Lung (tissue), 11 donors: ENCODE measurements at regions not wholly inside any gene's neighbourhood (a gene's known extent, or its start where the extent isn't known, plus 50 kb on each side); places are given as distances from the start of the nearest gene placed in this dataset.

Experiments
- ATAC-seq: fragments of 200-7000 bp; cut with Tn5 transposase; one replicate; pipeline ENCODE4 v1.9.1; 2020; ENCODE audit warnings: moderate number of reproducible peaks; ENCODE audit not compliant: insufficient read depth, low FRiP score
- DNase-seq, 3 donors: peaks; one replicate each; pipeline ENCODE4 v3.0.0-alpha.2; 2013 to 2017
- H3K27ac ChIP-seq, 2 donors: one replicate each; pipeline ENCODE4 v1.5.1; 2013; ENCODE audit warnings: mild to moderate bottlenecking in 2 of 2, moderate library complexity in 2 of 2, control low read depth in 1 of 2, inconsistent platforms in 1 of 2, low read depth in 1 of 2, low read length in 1 of 2
- H3K27me3 ChIP-seq, 3 donors: one replicate each; pipeline ENCODE4 v1.5.1; 2013; ENCODE audit warnings: low read length in 2 of 3; ENCODE audit not compliant: control insufficient read depth in 3 of 3, insufficient read depth in 3 of 3
- H3K36me3 ChIP-seq, 4 donors: one replicate each; pipeline ENCODE4 v1.5.1; 2013; ENCODE audit warnings: low read length in 4 of 4, mild to moderate bottlenecking in 1 of 4, moderate library complexity in 1 of 4; ENCODE audit not compliant: control insufficient read depth in 4 of 4, insufficient read depth in 4 of 4
- H3K4me1 ChIP-seq, 5 donors: one replicate each; pipeline ENCODE4 v1.5.1; 2013; ENCODE audit warnings: low read length in 5 of 5, mild to moderate bottlenecking in 2 of 5, moderate library complexity in 1 of 5; ENCODE audit not compliant: control insufficient read depth in 5 of 5, insufficient read depth in 5 of 5
- H3K4me3 ChIP-seq: one replicate; pipeline ENCODE4 v1.5.1; 2013; ENCODE audit warnings: mild to moderate bottlenecking, control low read depth, moderate library complexity
- H3K9ac ChIP-seq, 2 donors: one replicate each; pipeline ENCODE4 v1.5.1; 2013; ENCODE audit warnings: low read length in 2 of 2, control low read depth in 1 of 2; ENCODE audit not compliant: insufficient read depth in 1 of 2
- H3K9me3 ChIP-seq, 4 donors: one replicate each; pipeline ENCODE4 v1.5.1; 2013; ENCODE audit warnings: low read length in 3 of 4, mild to moderate bottlenecking in 1 of 4, moderate library complexity in 1 of 4; ENCODE audit not compliant: control insufficient read depth in 4 of 4, insufficient read depth in 3 of 4
- CTCF ChIP-seq: IDR thresholded peaks from 2 replicates; pipeline ENCODE4 v1.5.1; 2012; ENCODE audit warnings: mild to moderate bottlenecking; ENCODE audit errors: control extremely low read depth, extremely low read depth
- WGBS, 2 donors: extraction: QIAGEN DNeasy Blood & Tissue Kit; methylation state at CpG; one replicate each; pipeline ENCODE4 v1.1.7; 2013; 5-methylcytosine and 5-hydroxymethylcytosine counted together
- donor health status: control.
- donor health status: control.
- donor health status: Bipolar disorder and iron deficiency.
- donor health status: healthy.
- donor health status: DM: yes; HTN: yes; CAD: no.

DNA sequence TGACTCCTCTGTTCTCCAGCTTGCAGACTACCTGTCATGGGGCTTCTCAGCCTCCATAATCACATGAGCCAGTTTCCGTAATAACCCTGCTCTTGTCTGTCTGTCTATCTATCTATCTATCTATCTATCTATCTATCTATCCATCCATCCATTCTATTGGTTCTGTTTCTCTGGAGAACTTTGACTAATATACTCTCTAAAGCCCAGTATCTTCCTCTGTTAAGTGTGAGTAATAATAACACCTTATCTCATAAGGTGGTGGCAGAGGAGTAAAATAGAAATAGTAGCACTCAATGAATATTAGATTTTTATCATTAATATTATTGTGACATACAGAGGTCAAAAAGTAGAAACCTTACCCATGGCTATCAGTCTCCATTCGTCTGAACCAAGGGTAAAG is 177.9 kb upstream of the PGRMC2 start:
- Histone ChIP-seq H3K4me3 (no peak overlapping the region), H3K36me3 (peaks cover 0 to 2% (median 0%) of the 10 kb centered on the region in 4 donors), H3K27ac (no peak overlapping the region), H3K27me3 (peaks cover 0 to 3% (median 0%) of the 10 kb centered on the region in 3 donors), H3K9ac (no peak overlapping the region), H3K9me3 (peaks cover 0 to 2% (median 0%) of the 10 kb centered on the region in 4 donors), H3K4me1 (peaks cover 2 to 14% (median 5%) of the 10 kb centered on the region in 5 donors)
- TF ChIP-seq CTCF, result no peak
- ATAC-seq (no peak), DNase-seq (no peak)
- 46 to 47% methylated on average over 2 of the region's 2 CpGs for WGBS, 2 donors

DNA sequence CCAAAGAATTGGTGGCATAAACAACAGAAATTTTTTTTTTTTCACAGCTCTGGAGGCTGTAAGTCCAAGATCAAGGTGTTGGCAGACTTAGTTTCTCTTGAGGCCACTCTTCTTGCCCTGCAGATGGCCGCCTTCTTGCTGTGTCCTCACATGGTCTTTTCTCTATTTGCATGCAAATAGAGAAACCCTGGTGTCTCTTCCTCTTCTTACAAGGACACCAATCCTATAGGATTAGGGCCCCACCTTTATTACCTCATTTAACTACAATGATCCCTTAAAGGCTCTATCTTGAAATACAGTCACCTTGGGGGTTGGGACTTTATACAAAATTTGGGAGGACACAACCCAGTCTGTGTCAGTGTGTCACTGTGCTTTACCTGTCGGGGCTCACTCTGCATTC is 175.4 kb upstream of the PGRMC2 start:
- Histone ChIP-seq H3K9ac (no peak overlapping the region), H3K4me3 (no peak overlapping the region), H3K36me3 (no peaks in the 10 kb centered on the region), H3K27me3 (no peaks in the 10 kb centered on the region), H3K9me3 (peaks cover 0 to 2% (median 0%) of the 10 kb centered on the region in 4 donors), H3K27ac (no peak overlapping the region), H3K4me1 (peaks cover 0 to 5% (median under 1%) of the 10 kb centered on the region in 5 donors)
- DNase-seq (no peak), ATAC-seq (no peak)
- no peak for TF ChIP-seq CTCF
- 98 to 100% methylated on average over 2 of the region's 2 CpGs for WGBS, 2 donors

GRCh38 chr4:128462103-128462783 is 174.6 kb upstream of the PGRMC2 start:
- H3K9ac ChIP-seq, result no peak overlapping the region
- no peaks in the 10 kb centered on the region for H3K27me3 ChIP-seq
- no peak for TF ChIP-seq CTCF
- no peak overlapping the region for H3K4me3 ChIP-seq
- H3K9me3 ChIP-seq, result peaks cover 0 to 2% (median 0%) of the 10 kb centered on the region in 4 donors
- H3K4me1 ChIP-seq, result peaks cover 0 to 2% (median 0%) of the 10 kb centered on the region in 5 donors
- ATAC-seq, result no peak
- no peak for DNase-seq
- no peaks in the 10 kb centered on the region for H3K36me3 ChIP-seq
- H3K27ac ChIP-seq, result no peak overlapping the region
- WGBS, 2 donors, result 88 to 94% methylated on average over 8 of the region's 8 CpGs
